B cell (primary cell): ENCODE measurements at regions not wholly inside any gene's neighbourhood (a gene's known extent, or its start where the extent isn't known, plus 50 kb on each side); places are given as distances from the start of the nearest gene placed in this dataset.

Experiments
- EZH2 ChIP-seq: IDR thresholded peaks from 2 replicates; pipeline ENCODE4 v1.6.1; 2012; ENCODE audit warnings: borderline replicate concordance, low read depth, mild to moderate bottlenecking, moderate library complexity, low read length; ENCODE audit not compliant: insufficient read depth, poor library complexity, severe bottlenecking
- TF ChIP-seq, protein P1 (sequence below): fragments of 200-600 bp; IDR thresholded peaks from one replicate; pipeline ENCODE4 v1.8.0; 2022; ENCODE audit warnings: antibody characterized with exemption, mild to moderate bottlenecking

DNA sequence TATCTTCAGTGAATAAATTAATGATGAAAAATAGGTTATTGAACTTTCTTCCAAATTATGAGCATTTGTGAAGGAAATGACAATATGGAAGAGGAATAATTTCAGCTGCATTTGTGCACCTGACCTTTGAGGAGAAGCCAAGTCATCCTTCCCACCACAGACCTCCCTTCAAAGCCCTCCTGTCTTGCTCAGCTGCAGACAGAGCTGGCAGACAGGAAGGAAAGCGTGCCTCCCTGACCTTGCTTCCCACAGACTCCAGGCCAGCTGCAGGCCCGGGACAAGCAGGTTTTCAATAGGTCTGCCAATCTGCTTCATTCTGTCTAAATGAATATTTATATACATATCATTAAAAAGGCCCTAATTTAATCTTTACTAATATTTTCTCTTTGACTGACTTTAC lies 152.9 kb upstream of the RBMS3 start:
- TF ChIP-seq, protein P1, sequence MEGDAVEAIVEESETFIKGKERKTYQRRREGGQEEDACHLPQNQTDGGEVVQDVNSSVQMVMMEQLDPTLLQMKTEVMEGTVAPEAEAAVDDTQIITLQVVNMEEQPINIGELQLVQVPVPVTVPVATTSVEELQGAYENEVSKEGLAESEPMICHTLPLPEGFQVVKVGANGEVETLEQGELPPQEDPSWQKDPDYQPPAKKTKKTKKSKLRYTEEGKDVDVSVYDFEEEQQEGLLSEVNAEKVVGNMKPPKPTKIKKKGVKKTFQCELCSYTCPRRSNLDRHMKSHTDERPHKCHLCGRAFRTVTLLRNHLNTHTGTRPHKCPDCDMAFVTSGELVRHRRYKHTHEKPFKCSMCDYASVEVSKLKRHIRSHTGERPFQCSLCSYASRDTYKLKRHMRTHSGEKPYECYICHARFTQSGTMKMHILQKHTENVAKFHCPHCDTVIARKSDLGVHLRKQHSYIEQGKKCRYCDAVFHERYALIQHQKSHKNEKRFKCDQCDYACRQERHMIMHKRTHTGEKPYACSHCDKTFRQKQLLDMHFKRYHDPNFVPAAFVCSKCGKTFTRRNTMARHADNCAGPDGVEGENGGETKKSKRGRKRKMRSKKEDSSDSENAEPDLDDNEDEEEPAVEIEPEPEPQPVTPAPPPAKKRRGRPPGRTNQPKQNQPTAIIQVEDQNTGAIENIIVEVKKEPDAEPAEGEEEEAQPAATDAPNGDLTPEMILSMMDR = no peak
- no peak for TF ChIP-seq EZH2
